ENCODE measurements at regions not wholly inside any gene's neighbourhood (a gene's known extent, or its start where the extent isn't known, plus 50 kb on each side); places are given as distances from the start of the nearest gene placed in this dataset.

GRCh38 chr3:166829896-166830295, 550.2 kb downstream of the ZBBX start (continued):
- no peak for TF ChIP-seq ARID4A (CRISPR knock-in tag; IDR thresholded peaks at IDR 0.05; ENCODE audit: borderline replicate concordance)
- TF ChIP-seq ZNF563 (CRISPR knock-in tag; IDR thresholded peaks at IDR 0.05) = no peak
- no peak for TF ChIP-seq CREBL2 (CRISPR knock-in tag; IDR thresholded peaks at IDR 0.05; ENCODE audit: borderline replicate concordance)
- TF ChIP-seq THAP11 (CRISPR knock-in tag; IDR thresholded peaks at IDR 0.05) = peak; percentile 80
- no peak for TF ChIP-seq ZNF256 (CRISPR knock-in tag; conservative IDR thresholded peaks at IDR 0.05)
- no peak for TF ChIP-seq CBX1 (IDR thresholded peaks at IDR 0.05; ENCODE audit: low read depth)
- TF ChIP-seq U2AF1 (optimal IDR thresholded peaks at IDR 0.05; ENCODE audit: low read depth, low read length) = no peak
- no peak for TF ChIP-seq MYC (CRISPR knock-in tag; IDR thresholded peaks at IDR 0.05; ENCODE audit: borderline replicate concordance)
- peak; percentile 99 for TF ChIP-seq RARA (CRISPR knock-in tag; IDR thresholded peaks at IDR 0.05)
- TF ChIP-seq PHF20 (CRISPR knock-in tag; IDR thresholded peaks at IDR 0.05) = no peak
- no peak for TF ChIP-seq ZNF800 (CRISPR knock-in tag; IDR thresholded peaks at IDR 0.05)
- no peak for TF ChIP-seq TCF12 (IDR thresholded peaks at IDR 0.05)
- peak; percentile 52; the same call in 1 of the 2 replicates for TF ChIP-seq TCF12 (CRISPR knock-in tag; IDR thresholded peaks at IDR 0.05)
- no peak for TF ChIP-seq WIZ (CRISPR knock-in tag; IDR thresholded peaks at IDR 0.05)
- TF ChIP-seq SNRNP70 (IDR thresholded peaks at IDR 0.05; ENCODE audit: low read depth, low read length) = no peak
- TF ChIP-seq ZNF367 (CRISPR knock-in tag; IDR thresholded peaks at IDR 0.05; ENCODE audit: borderline replicate concordance) = no peak
- no peak for TF ChIP-seq RBAK (CRISPR knock-in tag; IDR thresholded peaks at IDR 0.05)
- TF ChIP-seq REPIN1 (CRISPR knock-in tag; IDR thresholded peaks at IDR 0.05; ENCODE audit: borderline replicate concordance, low read depth) = peak; percentile 78; the same call in 1 of the 2 replicates
- no peak for TF ChIP-seq ZNF780A (CRISPR knock-in tag; IDR thresholded peaks at IDR 0.05)
- TF ChIP-seq MXD4 (CRISPR knock-in tag; IDR thresholded peaks at IDR 0.05) = no peak

All from HepG2 (cell line).